Upper lobe of right lung (tissue), 1 donor: ENCODE measurements at regions not wholly inside any gene's neighbourhood (a gene's known extent, or its start where the extent isn't known, plus 50 kb on each side); places are given as distances from the start of the nearest gene placed in this dataset.

Source experiments
- ATAC-seq: fragments of 200-7000 bp; cut with Tn5 transposase; one replicate; pipeline ENCODE4 v1.9.1; 2020; ENCODE audit warnings: mild to moderate bottlenecking, moderate library complexity
- DNase-seq: peaks from one replicate; pipeline ENCODE4 v3.0.0-alpha.2; 2020
- H3K27ac ChIP-seq: fragments of 200-600 bp; one replicate; pipeline ENCODE4 v1.8.0; 2022
- H3K27me3 ChIP-seq: fragments of 200-600 bp; one replicate; pipeline ENCODE4 v1.8.0; 2022; ENCODE audit warnings: mild to moderate bottlenecking
- H3K36me3 ChIP-seq: fragments of 200-600 bp; one replicate; pipeline ENCODE4 v1.8.0; 2022
- H3K4me1 ChIP-seq: fragments of 200-600 bp; one replicate; pipeline ENCODE4 v1.8.0; 2022
- H3K4me3 ChIP-seq: fragments of 200-600 bp; one replicate; pipeline ENCODE4 v1.8.0; 2022; ENCODE audit warnings: mild to moderate bottlenecking
- H3K9me3 ChIP-seq: fragments of 200-600 bp; one replicate; pipeline ENCODE4 v1.8.0; 2022
- intact Hi-C: fragments of 100-400 bp; cut with DNase I; formaldehyde crosslinking; loops from one replicate; pipeline ENCODE4 v1.11.0; 2022
- TF ChIP-seq, protein P1 (sequence below): fragments of 200-600 bp; IDR thresholded peaks from one replicate; pipeline ENCODE4 v1.8.0; 2022; ENCODE audit warnings: antibody characterized with exemption
- donor health status: DM: no; HTN: yes; CAD: no; lungs with severe emphysema.

GRCh38 chrX:151476604-151477303, 79.7 kb downstream of the VMA21 start:
- Histone ChIP-seq H3K27ac (no peak overlapping the region), H3K27me3 (no peaks in the 10 kb centered on the region), H3K4me3 (no peak overlapping the region), H3K4me1 (no peaks in the 10 kb centered on the region), H3K9me3 (no peaks in the 10 kb centered on the region), H3K36me3 (no peaks in the 10 kb centered on the region)
- TF ChIP-seq, protein P1, sequence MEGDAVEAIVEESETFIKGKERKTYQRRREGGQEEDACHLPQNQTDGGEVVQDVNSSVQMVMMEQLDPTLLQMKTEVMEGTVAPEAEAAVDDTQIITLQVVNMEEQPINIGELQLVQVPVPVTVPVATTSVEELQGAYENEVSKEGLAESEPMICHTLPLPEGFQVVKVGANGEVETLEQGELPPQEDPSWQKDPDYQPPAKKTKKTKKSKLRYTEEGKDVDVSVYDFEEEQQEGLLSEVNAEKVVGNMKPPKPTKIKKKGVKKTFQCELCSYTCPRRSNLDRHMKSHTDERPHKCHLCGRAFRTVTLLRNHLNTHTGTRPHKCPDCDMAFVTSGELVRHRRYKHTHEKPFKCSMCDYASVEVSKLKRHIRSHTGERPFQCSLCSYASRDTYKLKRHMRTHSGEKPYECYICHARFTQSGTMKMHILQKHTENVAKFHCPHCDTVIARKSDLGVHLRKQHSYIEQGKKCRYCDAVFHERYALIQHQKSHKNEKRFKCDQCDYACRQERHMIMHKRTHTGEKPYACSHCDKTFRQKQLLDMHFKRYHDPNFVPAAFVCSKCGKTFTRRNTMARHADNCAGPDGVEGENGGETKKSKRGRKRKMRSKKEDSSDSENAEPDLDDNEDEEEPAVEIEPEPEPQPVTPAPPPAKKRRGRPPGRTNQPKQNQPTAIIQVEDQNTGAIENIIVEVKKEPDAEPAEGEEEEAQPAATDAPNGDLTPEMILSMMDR = no peak
- ATAC-seq (no peak), DNase-seq (no peak)
- intact Hi-C loops = no loop called here

- ATAC-seq = no peak
- TF ChIP-seq, protein P1 = no peak
- Histone ChIP-seq H3K4me1 (no peaks in the 10 kb centered on the region), H3K27ac (no peak overlapping the region), H3K36me3 (no peaks in the 10 kb centered on the region), H3K9me3 (no peaks in the 10 kb centered on the region), H3K4me3 (no peak overlapping the region), H3K27me3 (no peaks in the 10 kb centered on the region)
- intact Hi-C loops = no loop called here
- no peak for DNase-seq
Measured at GRCh38 chrX:151478058-151478457, 81.1 kb downstream of the VMA21 start.

DNA sequence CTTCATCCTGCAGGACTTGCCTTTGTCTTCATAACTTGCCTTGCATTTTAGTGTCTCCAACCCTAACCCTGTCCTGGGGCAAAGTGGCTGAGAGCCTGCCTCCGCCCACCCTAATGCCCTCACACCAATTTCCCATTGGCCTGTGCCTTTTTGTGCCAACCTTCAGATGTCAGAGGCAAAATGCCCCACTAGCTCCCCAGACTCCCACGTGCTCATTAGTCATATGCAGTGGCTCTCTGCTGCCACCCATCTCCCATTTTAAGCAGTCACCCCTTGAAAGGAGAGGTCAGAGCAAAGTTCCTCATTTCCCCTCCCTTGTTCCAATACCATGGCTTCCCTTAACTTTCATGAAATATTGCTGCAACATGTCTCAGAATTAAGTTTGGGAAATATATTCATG, 74.8 kb upstream of the PASD1 start:
- Histone ChIP-seq H3K9me3 (no peaks in the 10 kb centered on the region), H3K27me3 (no peaks in the 10 kb centered on the region), H3K4me1 (no peaks in the 10 kb centered on the region), H3K36me3 (no peaks in the 10 kb centered on the region), H3K4me3 (no peak overlapping the region), H3K27ac (no peak overlapping the region)
- TF ChIP-seq, protein P1 = peak; percentile 17
- ATAC-seq (peak; percentile 66), DNase-seq (no peak)
- intact Hi-C loops = no loop called here

GRCh38 chrX:151505796-151506195, 57.7 kb upstream of the PASD1 start:
- Histone ChIP-seq H3K4me3 (no peak overlapping the region), H3K9me3 (no peaks in the 10 kb centered on the region), H3K27ac (no peak overlapping the region), H3K4me1 (no peaks in the 10 kb centered on the region), H3K36me3 (no peaks in the 10 kb centered on the region), H3K27me3 (no peaks in the 10 kb centered on the region)
- TF ChIP-seq, protein P1 = peak; percentile 20
- DNase-seq (no peak), ATAC-seq (no peak)
- intact Hi-C loops = no loop called here

- TF ChIP-seq, protein P1 = no peak
- Histone ChIP-seq H3K9me3 (no peaks in the 10 kb centered on the region), H3K4me3 (no peak overlapping the region), H3K36me3 (no peaks in the 10 kb centered on the region), H3K4me1 (no peaks in the 10 kb centered on the region), H3K27ac (no peak overlapping the region), H3K27me3 (no peaks in the 10 kb centered on the region)
- DNase-seq (no peak), ATAC-seq (no peak)
- intact Hi-C loops = no loop called here
Measured at GRCh38 chrX:151510203-151510602, 53.3 kb upstream of the PASD1 start.

DNA sequence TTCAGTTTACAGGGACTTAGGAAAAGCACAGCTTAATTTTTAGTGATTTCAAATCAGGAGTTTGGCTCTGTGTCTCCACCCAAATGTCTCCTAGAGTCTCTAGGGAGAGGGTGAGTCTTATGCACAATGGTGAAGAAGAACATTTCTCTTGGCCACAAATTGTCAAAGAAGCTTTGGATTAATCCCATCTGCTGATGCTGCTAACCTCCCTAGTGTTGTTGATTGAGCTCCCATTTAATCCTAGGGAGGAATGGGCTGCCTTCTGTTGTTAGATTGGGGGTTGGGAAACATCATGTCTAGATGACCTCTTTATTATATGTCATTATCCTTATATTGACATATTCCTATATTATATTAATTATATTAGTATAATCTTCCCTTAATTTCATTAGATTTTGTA, 50.0 kb upstream of the PASD1 start:
- intact Hi-C loops = no loop called here
- H3K27ac ChIP-seq = no peak overlapping the region
- no peaks in the 10 kb centered on the region for H3K9me3 ChIP-seq
- ATAC-seq = no peak
- no peak for DNase-seq
- no peak overlapping the region for H3K4me3 ChIP-seq
- TF ChIP-seq, protein P1 = no peak
- no peaks in the 10 kb centered on the region for H3K4me1 ChIP-seq
- no peaks in the 10 kb centered on the region for H3K36me3 ChIP-seq
- no peaks in the 10 kb centered on the region for H3K27me3 ChIP-seq
